Spinal cord (tissue), 9 donors: ENCODE measurements at regions not wholly inside any gene's neighbourhood (a gene's known extent, or its start where the extent isn't known, plus 50 kb on each side); places are given as distances from the start of the nearest gene placed in this dataset.

Source experiments
- DNase-seq, 6 donors: peaks; one replicate each; pipeline versions ENCODE4 v3.0.0 to v3.0.0-alpha.2; 2013 to 2015; ENCODE audit warnings: low spot score in 6 of 6, low read depth in 4 of 6
- H3K27ac ChIP-seq: one replicate; pipeline ENCODE4 v1.5.1; 2013; ENCODE audit warnings: low read depth, low read length, control low read depth
- H3K27me3 ChIP-seq: one replicate; pipeline ENCODE4 v1.6.1; 2013; ENCODE audit warnings: low read length; ENCODE audit not compliant: control insufficient read depth, insufficient read depth
- H3K36me3 ChIP-seq: one replicate; pipeline ENCODE4 v1.6.1; 2013; ENCODE audit warnings: low read length; ENCODE audit not compliant: control insufficient read depth, insufficient read depth
- H3K4me1 ChIP-seq: one replicate; pipeline ENCODE4 v1.6.1; 2013; ENCODE audit warnings: low read length; ENCODE audit not compliant: control insufficient read depth, insufficient read depth
- H3K4me3 ChIP-seq: one replicate; pipeline ENCODE4 v1.5.1; 2013; ENCODE audit warnings: low read depth, low read length, control low read depth
- H3K9me3 ChIP-seq: one replicate; pipeline ENCODE4 v1.6.1; 2013; ENCODE audit warnings: low read length; ENCODE audit not compliant: control insufficient read depth, insufficient read depth
- WGBS: methylation state at CpG from one replicate; pipeline ENCODE4 v1.1.5; 2013; ENCODE audit warnings: missing lambda C conversion rate; ENCODE audit not compliant: insufficient coverage; 5-methylcytosine and 5-hydroxymethylcytosine counted together
- donor health status: healthy.

- Histone ChIP-seq H3K4me1 (peaks cover 21% of the 10 kb centered on the region), H3K36me3 (no peaks in the 10 kb centered on the region), H3K4me3 (no peak overlapping the region), H3K27me3 (no peaks in the 10 kb centered on the region), H3K9me3 (no peaks in the 10 kb centered on the region), H3K27ac (no peak overlapping the region)
- no peak for DNase-seq
- 95% methylated on average over 5 of the region's 9 CpGs for WGBS
These were observed 54.1 kb upstream of the ANTXRL start for GRCh38 chr10:46232666-46233065.

GRCh38 chr10:46233181-46233580, 53.6 kb upstream of the ANTXRL start:
- no peaks in the 10 kb centered on the region for H3K36me3 ChIP-seq
- no peaks in the 10 kb centered on the region for H3K27me3 ChIP-seq
- no peak overlapping the region for H3K4me3 ChIP-seq
- H3K27ac ChIP-seq, result no peak overlapping the region
- DNase-seq, result no peak
- no peaks in the 10 kb centered on the region for H3K9me3 ChIP-seq
- H3K4me1 ChIP-seq, result peaks cover 19% of the 10 kb centered on the region
- 74% methylated on average over 2 of the region's 3 CpGs for WGBS

DNA sequence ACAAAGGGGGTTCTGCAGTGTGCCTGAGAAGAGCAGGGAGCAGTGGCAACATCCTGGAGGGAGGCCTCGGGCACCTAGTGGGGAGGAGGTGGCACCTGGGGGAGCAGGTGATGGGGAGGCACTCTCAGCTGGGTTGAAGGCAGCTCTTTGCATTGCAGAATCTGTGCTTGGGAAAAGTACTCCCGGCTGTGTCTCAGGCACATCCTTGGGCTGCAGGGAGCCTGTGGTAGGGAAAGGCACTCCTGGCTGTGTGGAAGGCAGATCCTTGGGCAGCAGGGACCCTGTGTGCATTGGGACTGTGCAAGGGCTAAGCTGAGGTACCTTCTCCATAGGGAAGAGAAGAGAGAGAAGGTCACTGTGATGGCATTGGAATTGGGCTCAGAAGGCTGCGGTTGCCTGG, 52.8 kb upstream of the ANTXRL start:
- DNase-seq, result no peak
- 55% methylated on average over 3 of the region's 3 CpGs for WGBS

GRCh38 chr10:46234431-46235060, 52.3 kb upstream of the ANTXRL start:
- WGBS, result 77% methylated on average over 10 of the region's 10 CpGs
- DNase-seq, result no peak
- Histone ChIP-seq H3K9me3 (no peaks in the 10 kb centered on the region), H3K36me3 (no peaks in the 10 kb centered on the region), H3K27ac (no peak overlapping the region), H3K27me3 (no peaks in the 10 kb centered on the region), H3K4me1 (peaks cover 10% of the 10 kb centered on the region), H3K4me3 (no peak overlapping the region)

More for the DNA sequence above, 52.8 kb upstream of the ANTXRL start:
- Histone ChIP-seq H3K27me3 (no peaks in the 10 kb centered on the region), H3K4me1 (peaks cover 10% of the 10 kb centered on the region), H3K27ac (no peak overlapping the region), H3K4me3 (no peak overlapping the region), H3K36me3 (no peaks in the 10 kb centered on the region), H3K9me3 (no peaks in the 10 kb centered on the region)

DNA sequence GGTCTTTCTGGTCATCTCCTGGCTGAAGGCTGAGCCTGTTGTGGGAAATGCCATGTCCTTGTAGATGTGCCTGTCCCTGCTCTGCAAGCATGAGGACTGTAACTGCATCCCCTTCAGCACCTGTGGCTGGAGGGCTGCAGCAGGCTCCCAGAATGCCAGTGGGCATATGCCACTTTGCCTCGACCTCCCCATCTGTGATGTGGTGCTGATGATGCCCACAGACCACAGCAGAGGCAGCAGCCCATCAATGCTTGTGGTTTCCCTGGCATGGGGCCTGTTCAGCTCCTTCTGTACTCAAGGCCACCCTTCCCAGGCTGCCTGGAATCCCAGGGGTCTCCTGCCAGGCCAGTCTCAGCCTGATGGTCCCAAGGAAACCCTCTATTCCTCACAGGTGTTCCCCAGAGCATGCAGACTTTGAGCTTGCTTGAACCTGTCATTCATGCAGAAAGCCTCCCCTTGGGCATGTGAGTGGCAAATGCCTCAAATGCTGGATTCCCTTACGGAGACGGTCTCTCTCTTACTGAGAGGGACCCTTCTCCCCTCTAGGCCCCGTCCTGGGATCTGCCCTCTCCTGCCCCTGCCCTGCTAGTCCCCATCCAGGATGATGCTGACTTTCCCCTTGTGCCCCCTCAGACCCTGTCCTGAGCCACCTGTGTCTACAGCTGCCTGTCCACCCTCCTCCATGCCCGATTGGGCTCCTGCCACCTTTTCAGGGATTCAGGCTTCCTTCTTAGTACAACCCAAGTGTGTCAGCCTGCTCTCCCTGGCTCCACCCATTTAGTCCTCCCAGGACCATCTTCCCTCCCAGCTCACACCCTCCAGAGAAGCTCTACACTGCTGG, 50.9 kb upstream of the ANTXRL start:
- no peak overlapping the region for H3K4me3 ChIP-seq
- H3K9me3 ChIP-seq, result no peaks in the 10 kb centered on the region
- no peaks in the 10 kb centered on the region for H3K36me3 ChIP-seq
- H3K27me3 ChIP-seq, result no peaks in the 10 kb centered on the region
- DNase-seq, result no peak
- peaks cover 10% of the 10 kb centered on the region for H3K4me1 ChIP-seq
- no peak overlapping the region for H3K27ac ChIP-seq
- 78% methylated on average over 5 of the region's 5 CpGs for WGBS

DNA sequence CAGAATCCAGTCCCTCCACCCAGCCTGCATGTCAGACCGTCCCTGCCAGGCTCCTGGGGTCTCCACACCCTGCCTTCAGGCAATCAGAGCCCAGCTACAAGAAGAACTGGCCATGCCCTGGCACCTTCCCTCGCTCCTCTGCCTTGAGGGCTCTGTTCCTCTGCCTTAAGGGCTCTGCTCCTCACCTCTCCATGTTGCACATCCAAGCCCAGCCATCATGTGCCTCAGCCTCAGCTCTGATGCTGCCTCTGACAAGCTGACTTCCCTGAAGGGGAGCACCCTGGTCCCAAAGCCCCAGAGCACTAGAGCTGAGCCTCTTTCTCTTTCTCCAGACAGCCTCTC, 50.3 kb upstream of the ANTXRL start:
- no peak overlapping the region for H3K27ac ChIP-seq
- H3K9me3 ChIP-seq, result no peaks in the 10 kb centered on the region
- H3K4me3 ChIP-seq, result no peak overlapping the region
- DNase-seq, result no peak
- H3K4me1 ChIP-seq, result peaks cover 10% of the 10 kb centered on the region
- 74% methylated on average over 2 of the region's 2 CpGs for WGBS
- H3K27me3 ChIP-seq, result no peaks in the 10 kb centered on the region
- no peaks in the 10 kb centered on the region for H3K36me3 ChIP-seq

DNA sequence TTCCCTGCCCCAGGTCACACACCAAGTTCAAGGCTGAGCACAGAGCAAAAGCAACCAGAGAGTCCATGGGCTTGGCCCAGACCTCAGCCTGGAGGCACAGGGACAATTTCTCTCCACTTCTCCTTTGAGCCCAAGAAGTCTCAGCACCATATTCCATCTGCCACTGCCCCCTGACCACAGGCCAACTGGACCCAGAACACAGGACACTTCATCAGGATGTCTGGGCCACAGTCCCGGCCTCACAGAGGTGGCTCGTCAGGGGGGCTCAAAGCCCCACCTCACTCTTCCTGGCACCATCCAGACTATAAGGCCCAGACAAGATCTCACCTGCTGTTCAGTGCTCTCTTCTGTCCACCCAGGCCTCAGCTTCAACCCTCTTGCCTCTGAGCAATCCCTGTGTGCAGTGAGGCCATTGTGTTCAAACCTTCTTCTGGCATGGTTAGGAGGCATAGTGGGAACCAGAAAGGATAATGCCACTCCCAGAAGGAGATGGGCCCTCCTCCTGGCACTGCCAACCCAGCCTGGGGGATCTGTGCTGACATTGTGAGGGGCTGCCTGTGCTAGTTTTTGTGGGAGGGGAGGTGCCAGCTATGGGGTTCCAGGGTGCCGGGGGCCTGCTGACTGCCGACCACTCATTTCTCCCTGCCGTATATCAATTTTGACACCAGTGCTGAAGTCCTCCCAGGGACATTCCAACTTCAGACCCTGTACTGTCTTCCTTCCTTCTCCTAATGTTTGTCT, 49.7 kb upstream of the ANTXRL start:
- DNase-seq, result no peak
- H3K27me3 ChIP-seq, result no peaks in the 10 kb centered on the region
- no peak overlapping the region for H3K4me3 ChIP-seq
- H3K4me1 ChIP-seq, result peaks cover 10% of the 10 kb centered on the region
- WGBS, result 79% methylated on average over 5 of the region's 5 CpGs
- H3K27ac ChIP-seq, result no peak overlapping the region
- no peaks in the 10 kb centered on the region for H3K36me3 ChIP-seq
- no peaks in the 10 kb centered on the region for H3K9me3 ChIP-seq
